HG02973 (cell line): ENCODE measurements at regions not wholly inside any gene's neighbourhood (a gene's known extent, or its start where the extent isn't known, plus 50 kb on each side); places are given as distances from the start of the nearest gene placed in this dataset.
"Not testable (repeated sequence)": the region's sequence is repeated elsewhere in the genome, so short reads cannot be mapped to it uniquely, and the experiment has no call there.

Source experiments
- ATAC-seq: cut with Tn5 transposase; IDR thresholded peaks from one replicate; pipeline ENCODE4 v1.9.1; 2021; ENCODE audit warnings: moderate library complexity; ENCODE audit not compliant: unreplicated experiment

DNA sequence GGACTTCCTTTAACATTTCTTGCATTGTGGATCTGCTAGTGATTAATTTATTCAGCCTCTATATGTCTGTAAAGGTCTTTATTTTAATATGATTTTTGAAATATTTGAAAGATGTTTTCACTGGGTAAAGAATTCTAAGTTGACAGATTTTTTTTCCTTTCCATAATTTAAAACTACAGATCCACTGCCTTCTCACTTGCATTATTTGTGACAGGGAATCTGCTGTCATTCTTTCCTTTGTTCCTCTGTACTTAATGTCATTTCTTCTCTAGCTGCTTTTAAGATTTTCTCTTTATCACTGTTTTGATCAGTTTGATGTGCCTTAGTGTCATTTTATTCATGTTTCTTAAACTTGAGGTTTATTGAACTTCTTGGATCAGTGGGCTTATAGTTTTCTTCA is 159.9 kb downstream of the CYB561 start:
- ATAC-seq, result no peak

DNA sequence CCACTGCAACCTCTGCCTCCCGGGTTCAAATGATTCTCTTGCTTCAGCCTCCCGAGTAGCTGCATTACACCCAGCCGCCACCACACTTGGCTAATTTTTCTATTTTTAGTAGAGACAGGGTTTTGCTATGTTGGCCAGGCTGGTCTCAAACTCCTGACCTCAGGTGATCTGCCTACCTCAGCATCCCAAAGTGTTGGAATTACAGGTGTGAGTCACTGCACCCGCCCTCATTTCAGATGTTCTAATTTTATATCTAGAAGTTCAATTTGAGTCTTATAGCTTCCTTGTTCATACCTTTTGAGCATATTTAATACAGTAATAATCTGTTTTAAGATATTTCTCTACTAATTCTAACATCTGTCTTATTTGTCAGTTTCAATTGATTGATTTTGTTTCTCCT is 159.1 kb downstream of the CYB561 start:
- not testable (repeated sequence) for ATAC-seq

- no peak for ATAC-seq
These were observed 156.2 kb downstream of the CYB561 start for GRCh38 chr17:63289931-63290330.

DNA sequence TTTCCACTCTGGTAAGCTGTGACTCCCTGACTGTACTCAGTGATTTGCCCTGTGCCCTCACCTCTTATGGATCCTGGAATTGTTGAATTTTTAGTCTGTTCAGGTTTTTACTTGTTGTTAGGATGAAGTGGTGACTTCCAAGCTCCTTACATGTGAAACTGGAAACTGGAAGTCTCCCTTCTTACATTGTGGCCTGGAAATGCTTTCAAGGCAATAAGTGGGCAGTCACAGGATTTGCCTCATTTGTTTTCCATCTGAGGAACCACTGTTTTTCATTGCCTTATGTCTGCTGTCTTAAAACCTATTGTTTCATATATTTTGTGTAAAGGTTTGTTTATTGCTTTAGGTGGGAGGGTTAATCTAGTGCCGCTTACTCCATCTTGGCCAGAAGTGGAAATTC is 155.8 kb downstream of the CYB561 start:
- ATAC-seq, result no peak

DNA sequence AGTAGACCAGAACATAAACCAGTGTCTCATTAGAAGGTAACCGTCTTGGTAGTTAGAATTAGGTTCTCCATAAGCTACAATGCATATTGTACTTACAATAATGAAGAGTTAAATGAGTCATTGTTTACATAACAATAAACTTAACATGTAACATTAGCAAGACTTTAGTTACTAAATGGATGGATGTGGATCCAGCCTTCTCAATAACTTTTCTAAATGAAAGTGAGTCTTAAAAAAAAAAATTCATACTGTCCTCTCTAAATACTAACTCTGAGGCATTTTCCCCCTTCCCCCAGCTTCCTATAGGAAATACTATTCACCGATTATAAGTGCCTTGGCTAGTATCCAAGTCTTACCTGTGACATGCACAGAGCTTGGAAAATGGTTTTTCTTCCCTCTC is 155.3 kb downstream of the CYB561 start:
- ATAC-seq, result no peak

DNA sequence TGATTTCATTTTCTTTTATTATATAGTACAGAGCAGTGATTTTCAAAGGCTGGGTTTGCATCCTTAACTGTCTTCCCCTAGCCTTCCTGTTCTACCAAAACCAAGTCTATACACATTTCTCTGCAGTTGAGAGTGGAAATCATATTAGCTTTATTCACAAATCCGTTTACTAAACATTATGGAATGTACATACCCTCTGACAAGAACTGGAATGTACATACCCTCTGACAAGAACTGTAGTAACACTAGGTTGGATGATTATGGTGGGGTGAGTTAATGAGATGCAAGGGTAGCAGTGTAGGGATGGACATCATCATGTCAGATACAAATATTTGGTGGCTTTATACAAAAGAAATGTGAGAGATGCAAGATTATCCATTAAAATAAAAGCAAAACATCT is 154.8 kb downstream of the CYB561 start:
- ATAC-seq, result no peak

GRCh38 chr17:63292421-63292820 is 153.7 kb downstream of the CYB561 start:
- no peak for ATAC-seq

GRCh38 chr17:63293323-63294075 is 152.6 kb downstream of the CYB561 start:
- no peak for ATAC-seq

DNA sequence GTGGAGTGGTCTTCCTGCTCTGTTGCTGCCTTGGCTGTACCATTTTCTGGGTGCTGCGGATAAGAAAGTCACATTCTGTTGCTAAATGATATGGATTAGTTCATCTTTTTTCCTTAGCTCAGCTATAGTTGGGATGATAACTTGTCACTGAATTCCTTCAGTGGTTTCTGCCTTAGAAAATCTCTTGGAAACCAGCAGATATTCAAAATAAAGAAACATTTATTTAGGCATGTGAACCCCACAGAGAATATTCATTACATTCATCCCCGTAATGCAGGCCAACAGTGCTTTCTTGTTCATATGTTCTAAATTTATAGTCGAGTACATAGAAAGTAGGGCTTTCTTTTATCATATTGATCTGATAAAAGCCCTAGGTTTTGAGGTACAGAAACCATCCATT is 151.3 kb downstream of the CYB561 start:
- no peak for ATAC-seq

GRCh38 chr17:63295288-63295687 is 150.8 kb downstream of the CYB561 start:
- no peak for ATAC-seq

DNA sequence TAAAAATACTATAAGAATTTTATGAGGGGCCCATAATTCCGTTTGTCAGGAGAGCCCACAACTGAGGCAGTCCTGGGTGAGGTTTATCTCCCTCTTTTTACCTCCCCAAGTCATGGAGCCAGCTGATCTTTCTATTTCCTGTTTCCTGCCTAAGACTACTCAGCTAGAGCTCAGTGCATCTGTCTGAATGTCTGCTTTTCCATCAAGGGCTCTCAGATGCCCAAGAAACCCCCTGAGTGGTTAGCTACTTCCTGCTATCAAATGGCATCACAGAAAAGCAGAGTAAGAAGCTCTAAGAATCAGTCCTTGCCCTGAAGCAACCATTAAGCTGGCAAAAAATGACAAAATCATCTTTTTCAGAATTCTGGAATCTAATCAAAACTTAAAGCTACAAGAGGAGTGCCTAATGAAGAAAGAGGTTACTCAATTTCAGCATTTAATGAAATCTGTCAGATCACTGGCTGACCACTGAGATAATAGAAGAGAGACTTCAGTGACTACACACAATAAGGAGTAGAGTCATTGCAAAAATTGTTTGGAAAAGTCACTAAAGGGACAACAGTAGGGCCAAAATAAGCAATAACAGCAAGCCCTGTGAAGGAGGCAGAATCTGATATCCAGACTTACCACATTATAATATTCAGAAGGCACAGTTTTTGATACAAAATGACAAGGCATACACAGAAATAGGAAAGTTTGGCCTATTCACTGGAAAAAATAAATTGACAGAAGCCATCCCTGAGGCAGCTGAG is 150.1 kb downstream of the CYB561 start:
- no peak for ATAC-seq

- not testable (repeated sequence) for ATAC-seq
These were observed 147.2 kb downstream of the CYB561 start for GRCh38 chr17:63298916-63299315.

- ATAC-seq, result no peak
These were observed 141.3 kb downstream of the CYB561 start for GRCh38 chr17:63304704-63305261.

- no peak for ATAC-seq
These were observed 140.2 kb downstream of the CYB561 start for GRCh38 chr17:63305857-63306256.

DNA sequence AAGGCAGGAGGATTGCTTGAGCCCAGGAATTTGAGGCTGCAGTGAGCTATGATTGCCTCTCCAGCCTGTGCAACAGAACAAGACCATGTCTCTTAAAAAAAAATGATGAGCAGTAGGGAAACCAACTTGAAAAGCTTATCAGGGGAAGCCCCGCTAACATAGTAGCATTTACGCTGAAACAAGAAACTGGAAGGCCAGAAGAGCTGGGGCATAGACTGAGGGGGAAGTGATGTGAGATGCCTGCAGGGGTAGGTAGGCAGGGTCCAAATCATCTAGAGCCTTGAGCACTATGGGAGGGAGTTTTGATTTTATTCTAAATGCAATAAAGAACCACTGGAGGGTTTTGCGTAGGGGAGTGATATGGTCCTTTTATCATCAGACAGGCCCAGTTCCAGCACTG is 139.3 kb downstream of the CYB561 start:
- ATAC-seq, result no peak

DNA sequence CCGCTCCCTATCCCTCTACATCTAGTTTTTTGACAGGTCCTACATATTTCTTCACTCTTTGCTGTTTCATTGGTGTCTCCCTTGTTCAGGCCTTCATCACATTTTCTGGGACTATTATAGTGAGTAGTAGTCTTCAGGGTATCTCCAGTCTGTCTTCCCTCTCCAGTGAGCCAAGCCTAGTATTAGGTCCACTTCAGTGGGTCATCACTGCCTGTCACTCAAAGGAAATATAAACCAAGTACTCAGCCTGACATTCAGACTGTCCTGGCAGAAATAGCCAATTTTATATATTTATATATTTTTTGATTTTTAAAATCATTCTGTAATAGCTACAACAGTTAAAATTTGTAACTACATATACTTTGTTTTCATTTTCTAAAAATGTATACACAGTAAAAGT is 137.8 kb downstream of the CYB561 start:
- ATAC-seq, result no peak

DNA sequence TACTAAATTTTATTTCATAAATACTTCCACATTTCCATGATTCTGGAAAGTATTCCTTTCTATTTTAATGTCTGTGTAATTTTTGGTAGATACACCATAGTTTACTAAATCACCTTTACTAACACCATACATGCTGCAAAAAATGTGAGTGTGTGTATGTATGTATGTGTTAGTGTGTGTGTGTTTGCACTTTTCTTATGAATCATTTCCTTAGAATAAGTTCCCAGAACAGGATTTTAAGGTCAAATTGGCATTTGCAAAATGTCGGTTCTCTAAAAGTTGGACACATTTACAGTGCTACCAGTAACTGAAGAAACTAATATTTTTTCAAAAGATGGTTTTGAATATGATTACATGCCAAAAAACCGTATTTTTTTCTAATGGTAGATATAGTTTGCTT is 137.1 kb downstream of the CYB561 start:
- no peak for ATAC-seq

DNA sequence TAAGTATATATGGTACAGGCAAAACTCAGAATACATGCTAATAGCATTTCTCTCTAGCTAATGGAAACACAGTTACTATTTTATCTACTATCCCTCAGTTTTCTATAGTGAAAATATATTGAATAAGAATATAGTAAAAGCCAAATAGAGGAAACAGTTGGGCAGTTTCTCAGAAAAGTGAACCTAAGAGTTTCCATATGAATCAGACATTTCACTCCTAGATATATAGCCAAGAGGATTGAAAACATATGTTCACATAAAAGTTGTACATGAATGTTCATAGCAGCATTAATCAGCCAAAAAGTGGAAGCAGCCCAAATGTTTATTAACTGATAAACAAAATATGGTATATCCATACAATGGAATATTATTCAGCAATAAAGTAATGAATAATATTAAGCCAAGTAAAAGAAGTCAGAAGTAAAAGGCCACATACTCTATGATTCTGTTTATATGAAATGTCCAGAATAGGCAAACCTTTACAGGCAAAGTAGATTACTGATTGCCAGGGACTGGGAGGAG is 134.6 kb downstream of the CYB561 start:
- no peak for ATAC-seq

DNA sequence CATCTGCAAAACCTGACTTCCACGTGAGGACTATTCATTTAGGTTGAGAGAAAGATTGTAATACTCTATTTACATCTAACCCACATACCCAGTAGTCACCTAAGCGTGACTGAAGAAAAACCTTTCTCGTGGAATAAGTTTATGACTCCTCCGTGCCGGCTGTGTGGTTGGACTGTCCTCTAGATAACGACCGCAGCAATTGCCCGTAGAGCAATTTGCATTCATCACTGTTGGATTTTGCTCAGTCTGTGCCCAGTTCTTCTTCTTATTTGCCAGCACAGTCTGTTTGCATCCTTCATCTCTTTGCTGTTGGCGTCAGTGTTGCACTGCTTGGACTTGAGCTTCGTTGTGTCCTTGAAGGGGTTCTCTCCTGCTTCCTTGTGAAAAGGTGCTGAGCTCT is 131.3 kb downstream of the CYB561 start:
- ATAC-seq, result no peak

- no peak for ATAC-seq
These were observed 130.0 kb downstream of the CYB561 start for GRCh38 chr17:63316100-63316499.

DNA sequence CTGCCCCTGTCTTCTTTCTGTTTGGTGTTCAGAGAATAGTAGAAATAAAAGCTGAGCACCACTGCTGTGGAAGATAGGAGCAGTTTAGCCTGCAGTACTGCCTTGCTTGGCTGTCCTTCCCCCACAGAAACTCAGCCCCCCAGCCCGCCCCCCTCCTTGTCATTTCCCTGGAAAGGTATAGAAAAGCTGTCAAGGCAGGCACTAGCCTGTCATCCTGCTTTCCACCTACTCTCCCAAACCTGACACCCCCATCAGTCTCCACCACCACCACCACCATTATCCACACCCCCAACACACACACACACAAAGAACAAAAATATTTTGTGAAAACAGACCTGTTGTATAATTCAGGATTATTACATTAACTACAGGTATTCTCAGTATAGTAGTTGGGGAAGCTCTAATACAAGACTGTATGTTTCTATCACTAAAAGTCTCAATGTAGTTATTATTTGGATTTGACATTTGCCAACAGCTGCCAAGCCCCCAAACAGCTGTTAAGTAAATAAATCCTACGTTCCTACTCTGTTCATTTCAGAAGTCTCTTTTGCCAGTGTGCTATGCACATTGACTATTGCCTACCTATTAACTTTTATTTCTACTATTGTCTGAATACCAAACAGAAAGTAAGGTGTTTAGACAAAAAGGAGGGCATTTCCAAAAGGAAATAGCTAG is 128.8 kb downstream of the CYB561 start:
- no peak for ATAC-seq
